GM08714 (cell line): ENCODE measurements at regions not wholly inside any gene's neighbourhood (a gene's known extent, or its start where the extent isn't known, plus 50 kb on each side); places are given as distances from the start of the nearest gene placed in this dataset.

Experiments used
- H3K4me3 ChIP-seq: fragments of 200-500 bp; sonication (Bioruptor generic); 2 replicates; pipeline ENCODE4 v1.5.1; 2014; ENCODE audit warnings: mild to moderate bottlenecking, low read length, inconsistent platforms
- ZNF274 ChIP-seq: IDR thresholded peaks from 2 replicates; pipeline ENCODE4 v1.6.1; 2012; ENCODE audit warnings: mild to moderate bottlenecking, low read depth, low read length

DNA sequence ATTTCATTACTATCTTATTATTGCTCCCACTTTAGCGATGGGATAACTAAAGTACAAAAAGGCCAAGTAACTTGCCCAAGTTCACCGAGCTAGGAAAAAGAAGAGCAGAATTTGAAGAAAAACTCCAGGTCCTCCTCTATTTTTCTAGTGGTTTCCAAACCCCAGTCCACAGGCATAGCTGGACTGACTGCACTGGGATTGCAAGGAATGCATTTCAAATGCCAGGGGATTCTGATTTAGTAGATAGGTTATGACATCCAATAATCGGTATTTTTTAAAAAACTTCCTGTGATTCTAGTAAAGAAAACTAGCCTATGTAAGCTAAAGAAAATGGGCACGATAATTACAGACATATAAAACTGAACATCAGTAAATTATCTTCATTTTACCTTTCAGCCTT lies 62.7 kb upstream of the GALNT5 start:
- H3K4me3 ChIP-seq, result no peak overlapping the region
- TF ChIP-seq ZNF274, result no peak

DNA sequence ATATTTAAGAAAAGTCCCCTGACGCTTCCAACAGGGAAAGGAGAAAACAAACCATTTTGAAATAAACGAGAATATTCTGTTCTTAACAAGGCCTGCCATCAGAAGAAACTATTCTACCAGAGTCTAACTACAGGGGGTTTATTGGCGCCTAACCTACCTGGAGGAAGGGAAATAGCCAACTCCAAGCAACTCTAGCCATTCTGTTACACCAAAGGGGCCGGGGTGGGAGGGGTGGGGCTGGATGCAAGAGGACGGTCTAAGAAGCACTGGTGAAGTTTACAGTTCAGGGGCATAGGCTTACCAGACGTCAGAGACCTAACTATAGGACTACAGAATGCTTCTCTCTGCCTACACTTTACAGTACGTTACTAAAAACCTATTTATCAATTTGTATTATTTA lies 60.5 kb upstream of the GALNT5 start:
- H3K4me3 ChIP-seq, result no peak overlapping the region
- TF ChIP-seq ZNF274, result no peak

DNA sequence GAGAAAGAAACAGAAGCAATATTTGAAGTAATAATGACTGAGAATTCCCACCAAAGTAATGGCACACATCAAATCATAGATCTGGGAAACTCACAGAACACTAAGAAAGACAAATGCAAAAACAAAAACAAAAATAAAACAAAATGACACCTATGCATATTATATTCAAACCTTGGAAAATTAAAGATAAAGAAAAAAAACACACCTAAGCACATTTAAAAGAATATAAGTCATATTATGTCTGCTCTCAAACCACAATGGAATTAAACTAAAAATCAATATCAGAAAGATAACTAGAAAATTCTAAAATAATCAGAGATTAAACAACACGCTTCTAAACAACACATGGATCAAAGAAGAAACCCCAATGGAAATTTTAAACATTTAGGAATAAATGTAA lies 59.7 kb upstream of the GALNT5 start:
- TF ChIP-seq ZNF274, result no peak
- H3K4me3 ChIP-seq, result no peak overlapping the region

DNA sequence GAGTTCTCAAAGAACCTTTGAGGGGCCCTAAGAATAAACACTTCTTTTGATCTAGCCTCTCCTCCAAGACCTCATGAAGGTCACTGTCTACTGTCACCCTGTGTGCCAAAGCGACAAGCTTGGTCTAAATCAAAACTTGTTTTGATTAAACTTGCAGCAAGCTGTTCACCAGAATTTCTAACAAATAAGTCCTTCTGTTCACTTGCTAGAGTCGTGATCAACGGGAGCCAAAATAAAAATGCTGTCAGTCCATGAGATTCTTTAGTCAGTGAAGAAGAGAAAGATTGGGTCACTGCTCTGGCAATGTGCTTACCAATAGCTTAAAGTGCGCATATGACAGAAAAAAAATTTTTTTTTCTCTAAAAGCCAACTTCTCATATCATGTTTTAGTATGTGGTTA lies 53.9 kb upstream of the GALNT5 start:
- no peak for TF ChIP-seq ZNF274
- no peak overlapping the region for H3K4me3 ChIP-seq

GRCh38 chr2:157204401-157204800 lies 53.1 kb upstream of the GALNT5 start:
- TF ChIP-seq ZNF274, result no peak

GRCh38 chr2:157206916-157207315 lies 50.6 kb upstream of the GALNT5 start:
- TF ChIP-seq ZNF274, result no peak

More at GRCh38 chr2:157204401-157204800, 53.1 kb upstream of the GALNT5 start:
- no peak overlapping the region for H3K4me3 ChIP-seq

More at GRCh38 chr2:157206916-157207315, 50.6 kb upstream of the GALNT5 start:
- no peak overlapping the region for H3K4me3 ChIP-seq
